Breast epithelium (tissue), 3 donors: ENCODE measurements at regions not wholly inside any gene's neighbourhood (a gene's known extent, or its start where the extent isn't known, plus 50 kb on each side); places are given as distances from the start of the nearest gene placed in this dataset.

Experiments
- CTCF ChIP-seq, 3 donors: fragments of 450-650 bp; IDR thresholded peaks; one replicate each; pipeline ENCODE4 v1.5.1; 2016 to 2017; ENCODE audit warnings: antibody characterized with exemption in 3 of 3, mild to moderate bottlenecking in 3 of 3, moderate library complexity in 3 of 3
- POLR2A ChIP-seq: fragments of 450-650 bp; IDR thresholded peaks from one replicate; pipeline ENCODE4 v1.6.1; 2016; ENCODE audit warnings: antibody characterized with exemption, mild to moderate bottlenecking, moderate library complexity

GRCh38 chr12:107365703-107366102 lies 272.4 kb upstream of the CRY1 start:
- TF ChIP-seq CTCF (IDR thresholded peaks at IDR 0.05) = no peak
- no peak for TF ChIP-seq POLR2A
